Esophagus squamous epithelium (tissue), 5 donors: ENCODE measurements at regions not wholly inside any gene's neighbourhood (a gene's known extent, or its start where the extent isn't known, plus 50 kb on each side); places are given as distances from the start of the nearest gene placed in this dataset.

ENCODE experiments used
- DNase-seq: peaks from one replicate; lab custom pipeline; 2025; lab: John Stamatoyannopoulos, UW
- H3K27ac ChIP-seq, 4 donors: fragments of 200-600 bp; sonication (generic); one replicate each; pipeline ENCODE4 v1.5.1; 2016 to 2019; ENCODE audit warnings: mild to moderate bottlenecking in 1 of 4
- H3K27me3 ChIP-seq, 4 donors: fragments of 200-600 bp; sonication (generic); 1 replicate in 3 of 4; 2 replicates in 1 of 4; pipeline versions ENCODE4 v1.5.1 to v1.6.0; 2017 to 2021; ENCODE audit warnings: antibody characterized with exemption in 1 of 4
- H3K36me3 ChIP-seq, 3 donors: fragments of 200-600 bp; sonication (generic); one replicate each; pipeline ENCODE4 v1.5.1; 2016 to 2019
- H3K4me1 ChIP-seq, 3 donors: fragments of 200-600 bp; sonication (generic); one replicate each; pipeline ENCODE4 v1.5.1; 2017 to 2019
- H3K4me3 ChIP-seq, 4 donors: fragments of 200-600 bp; sonication (generic); 1 replicate in 3 of 4; 2 replicates in 1 of 4; pipeline ENCODE4 v1.5.1; 2016 to 2019; ENCODE audit warnings: mild to moderate bottlenecking in 2 of 4, moderate library complexity in 1 of 4
- H3K9me3 ChIP-seq, 3 donors: fragments of 200-600 bp; sonication (generic); one replicate each; pipeline ENCODE4 v1.5.1; 2016 to 2019
- POLR2A ChIP-seq, 4 donors: fragments of 450-650 bp; IDR thresholded peaks; one replicate each; pipeline ENCODE4 v1.6.1; 2017; ENCODE audit warnings: antibody characterized with exemption in 4 of 4, mild to moderate bottlenecking in 4 of 4, moderate library complexity in 3 of 4
- WGBS, 2 donors: methylation state at CpG; one replicate each; pipeline ENCODE4 v1.1.5; 2018; 5-methylcytosine and 5-hydroxymethylcytosine counted together
- intact Hi-C: fragments of 100-400 bp; cut with DNase I; formaldehyde crosslinking; loops from one replicate; pipeline ENCODE4 v1.15.0; 2022
- TF ChIP-seq, protein P1 (sequence below), 6 experiments: fragments of 450-650 bp in 4 of 6; fragments of 200-600 bp in 2 of 6; sonication (generic) in 2 of 6; IDR thresholded peaks; one replicate each; pipeline ENCODE4 v1.5.1; 2016 to 2019; ENCODE audit warnings: antibody characterized with exemption in 6 of 6, mild to moderate bottlenecking in 4 of 6, moderate library complexity in 4 of 6
- donor health status: DM: yes; HTN: yes; CAD: no.

- intact Hi-C loops, result no loop called here
- no peak for TF ChIP-seq POLR2A (IDR thresholded peaks at IDR 0.05)
- TF ChIP-seq, protein P1, sequence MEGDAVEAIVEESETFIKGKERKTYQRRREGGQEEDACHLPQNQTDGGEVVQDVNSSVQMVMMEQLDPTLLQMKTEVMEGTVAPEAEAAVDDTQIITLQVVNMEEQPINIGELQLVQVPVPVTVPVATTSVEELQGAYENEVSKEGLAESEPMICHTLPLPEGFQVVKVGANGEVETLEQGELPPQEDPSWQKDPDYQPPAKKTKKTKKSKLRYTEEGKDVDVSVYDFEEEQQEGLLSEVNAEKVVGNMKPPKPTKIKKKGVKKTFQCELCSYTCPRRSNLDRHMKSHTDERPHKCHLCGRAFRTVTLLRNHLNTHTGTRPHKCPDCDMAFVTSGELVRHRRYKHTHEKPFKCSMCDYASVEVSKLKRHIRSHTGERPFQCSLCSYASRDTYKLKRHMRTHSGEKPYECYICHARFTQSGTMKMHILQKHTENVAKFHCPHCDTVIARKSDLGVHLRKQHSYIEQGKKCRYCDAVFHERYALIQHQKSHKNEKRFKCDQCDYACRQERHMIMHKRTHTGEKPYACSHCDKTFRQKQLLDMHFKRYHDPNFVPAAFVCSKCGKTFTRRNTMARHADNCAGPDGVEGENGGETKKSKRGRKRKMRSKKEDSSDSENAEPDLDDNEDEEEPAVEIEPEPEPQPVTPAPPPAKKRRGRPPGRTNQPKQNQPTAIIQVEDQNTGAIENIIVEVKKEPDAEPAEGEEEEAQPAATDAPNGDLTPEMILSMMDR (IDR thresholded peaks at IDR 0.05), result no peak
- no peak for DNase-seq
- H3K4me3 ChIP-seq, result no peak overlapping the region
- no peaks in the 10 kb centered on the region for H3K36me3 ChIP-seq
- no peaks in the 10 kb centered on the region for H3K9me3 ChIP-seq
- WGBS, 2 donors, result 67 to 75% methylated on average over 1 of the region's 1 CpG
- no peaks in the 10 kb centered on the region for H3K4me1 ChIP-seq
- no peaks in the 10 kb centered on the region for H3K27me3 ChIP-seq
- no peak overlapping the region for H3K27ac ChIP-seq
These were observed 308.2 kb upstream of the PRR16 start for GRCh38 chr5:120155873-120156272.

DNA sequence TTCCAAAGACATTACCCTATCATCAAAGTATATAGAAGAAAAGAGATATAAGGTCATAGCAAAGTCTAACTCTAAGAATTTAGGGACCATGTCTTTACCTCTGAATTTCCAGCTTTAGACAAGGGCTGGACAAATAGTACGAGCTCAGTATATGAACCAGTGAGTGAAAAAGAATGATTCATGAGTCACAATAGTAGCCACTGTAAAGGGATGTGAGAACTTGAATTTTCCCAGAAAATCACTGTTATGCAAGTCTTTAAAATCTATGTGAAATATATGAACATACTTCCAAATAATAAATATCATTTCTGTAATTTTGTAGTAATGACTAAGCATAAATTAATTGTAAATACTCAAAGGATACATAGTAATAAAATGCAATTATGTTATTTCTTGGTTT lies 305.9 kb upstream of the PRR16 start:
- 52 to 63% methylated on average over 1 of the region's 1 CpG for WGBS, 2 donors
- no peaks in the 10 kb centered on the region for H3K9me3 ChIP-seq
- no peak overlapping the region for H3K27ac ChIP-seq
- no peaks in the 10 kb centered on the region for H3K36me3 ChIP-seq
- no peak for TF ChIP-seq POLR2A (IDR thresholded peaks at IDR 0.05)
- TF ChIP-seq, protein P1 (IDR thresholded peaks at IDR 0.05), result no peak
- H3K27me3 ChIP-seq, result no peaks in the 10 kb centered on the region
- H3K4me3 ChIP-seq, result no peak overlapping the region
- DNase-seq, result no peak
- no peaks in the 10 kb centered on the region for H3K4me1 ChIP-seq
- intact Hi-C loops, result no loop called here

DNA sequence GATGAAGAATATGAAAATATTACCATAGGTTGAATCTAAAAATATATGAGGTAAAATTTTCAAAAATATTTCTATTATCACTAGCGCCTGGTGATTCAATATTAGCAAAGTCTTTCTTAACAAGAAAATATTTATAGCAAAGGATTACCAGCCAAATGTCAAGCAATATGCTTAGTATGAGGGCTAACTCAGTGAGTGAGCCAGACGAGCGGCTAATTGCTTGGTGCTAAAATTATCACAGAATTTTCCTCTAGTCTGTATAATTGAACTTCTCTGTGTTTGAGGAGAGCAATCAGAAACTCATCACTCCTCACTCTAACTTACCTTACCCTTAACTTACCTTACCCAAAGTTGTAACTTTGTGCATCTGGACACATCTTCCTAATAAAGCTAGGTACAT lies 304.9 kb upstream of the PRR16 start:
- TF ChIP-seq, protein P1 (IDR thresholded peaks at IDR 0.05), result no peak
- TF ChIP-seq POLR2A (IDR thresholded peaks at IDR 0.05), result no peak
- H3K4me1 ChIP-seq, result no peaks in the 10 kb centered on the region
- no peaks in the 10 kb centered on the region for H3K36me3 ChIP-seq
- WGBS, 2 donors, result 62 to 78% methylated on average over 3 of the region's 3 CpGs
- H3K9me3 ChIP-seq, result no peaks in the 10 kb centered on the region
- no peak overlapping the region for H3K27ac ChIP-seq
- no peak for DNase-seq
- intact Hi-C loops, result no loop called here
- H3K27me3 ChIP-seq, result no peaks in the 10 kb centered on the region
- H3K4me3 ChIP-seq, result no peak overlapping the region

DNA sequence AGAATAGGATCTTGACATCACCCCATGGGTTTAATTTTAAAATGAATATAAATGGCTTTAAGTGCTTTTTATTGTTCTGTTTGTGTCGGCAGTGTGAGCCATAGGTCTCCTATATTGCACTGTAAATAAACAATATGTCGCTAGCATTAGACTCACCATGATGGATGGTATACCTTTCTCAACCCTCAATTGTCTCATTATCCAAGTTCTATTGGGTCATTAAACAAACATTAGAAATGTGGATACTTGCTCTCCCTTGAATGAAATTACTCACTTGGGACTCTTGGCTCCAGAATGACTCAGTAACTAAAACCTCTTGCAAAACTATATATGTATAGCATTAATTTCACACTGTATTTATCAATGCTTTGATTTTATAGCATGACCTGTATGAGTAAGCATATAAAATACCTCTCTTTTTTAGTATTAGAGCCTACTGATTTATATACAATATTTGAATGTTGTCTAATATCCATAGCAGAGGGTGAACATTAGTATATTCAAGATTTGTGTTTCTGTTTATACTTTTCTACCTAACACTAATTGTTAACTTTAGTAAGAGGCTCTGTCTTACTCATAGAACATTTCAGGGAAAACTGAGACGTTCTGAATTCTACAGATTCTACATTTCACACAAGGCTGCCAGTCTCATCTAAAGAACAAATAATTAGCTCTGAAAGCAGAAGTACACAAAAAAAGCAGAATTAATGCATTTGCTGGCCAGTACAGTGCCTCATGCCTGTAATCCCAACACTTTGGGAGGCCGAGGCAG lies 303.8 kb upstream of the PRR16 start:
- Histone ChIP-seq H3K4me3 (no peak overlapping the region), H3K27me3 (no peaks in the 10 kb centered on the region), H3K9me3 (no peaks in the 10 kb centered on the region), H3K27ac (no peak overlapping the region), H3K4me1 (no peaks in the 10 kb centered on the region), H3K36me3 (no peaks in the 10 kb centered on the region)
- intact Hi-C loops, result no loop called here
- TF ChIP-seq POLR2A (IDR thresholded peaks at IDR 0.05), result no peak
- TF ChIP-seq, protein P1 (IDR thresholded peaks at IDR 0.05), result no peak
- no peak for DNase-seq
- WGBS, 2 donors, result 44 to 62% methylated on average over 4 of the region's 4 CpGs

DNA sequence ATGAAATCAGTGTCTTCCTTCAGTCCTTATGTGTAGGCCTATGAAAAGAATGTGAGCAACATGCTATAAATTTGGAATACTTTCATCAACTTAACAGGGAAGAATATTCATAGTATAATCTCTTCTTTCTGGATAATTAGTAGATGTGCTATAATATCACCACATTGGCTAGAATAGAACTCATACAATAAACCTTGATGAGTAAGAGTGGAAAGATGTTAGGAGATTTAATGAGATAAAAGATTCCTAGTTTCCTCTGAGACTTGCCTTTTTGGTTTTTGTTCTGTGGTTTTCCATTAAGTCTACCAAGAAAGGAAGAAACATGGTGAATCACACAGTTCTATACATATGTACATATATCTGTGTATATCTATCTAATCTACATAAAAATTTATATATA lies 301.8 kb upstream of the PRR16 start:
- TF ChIP-seq, protein P1 (IDR thresholded peaks at IDR 0.05), result no peak
- TF ChIP-seq POLR2A (IDR thresholded peaks at IDR 0.05), result no peak
- H3K4me1 ChIP-seq, result no peaks in the 10 kb centered on the region
- no peak overlapping the region for H3K27ac ChIP-seq
- H3K4me3 ChIP-seq, result no peak overlapping the region
- no peaks in the 10 kb centered on the region for H3K27me3 ChIP-seq
- intact Hi-C loops, result no loop called here
- H3K9me3 ChIP-seq, result no peaks in the 10 kb centered on the region
- H3K36me3 ChIP-seq, result no peaks in the 10 kb centered on the region
- DNase-seq, result no peak
